Ishikawa (cell line): ENCODE measurements at regions not wholly inside any gene's neighbourhood (a gene's known extent, or its start where the extent isn't known, plus 50 kb on each side); places are given as distances from the start of the nearest gene placed in this dataset.
A peak's percentile ranks its signal among the peaks of the same experiment; 100 is the strongest.

Source experiments
- CEBPB ChIP-seq: IDR thresholded peaks from 2 replicates; pipeline ENCODE4 v1.6.1; 2012
- CREB1 ChIP-seq: IDR thresholded peaks from 2 replicates; pipeline ENCODE4 v1.6.1; 2012; ENCODE audit warnings: low read depth
- EGR1 ChIP-seq: IDR thresholded peaks from 2 replicates; pipeline ENCODE4 v1.6.1; 2012
- EP300 ChIP-seq: IDR thresholded peaks from 2 replicates; pipeline ENCODE4 v1.6.1; 2012; ENCODE audit warnings: borderline replicate concordance
- FOXM1 ChIP-seq: IDR thresholded peaks from 2 replicates; pipeline ENCODE4 v1.6.1; 2012; ENCODE audit warnings: low read depth, borderline replicate concordance
- NFIC ChIP-seq: IDR thresholded peaks from 2 replicates; pipeline ENCODE4 v1.6.1; 2012
- RAD21 ChIP-seq: IDR thresholded peaks from 2 replicates; pipeline ENCODE4 v1.6.1; 2012; ENCODE audit warnings: low read depth
- REST ChIP-seq: IDR thresholded peaks from 2 replicates; pipeline ENCODE4 v1.6.1; 2012; ENCODE audit warnings: low read depth, mild to moderate bottlenecking
- TAF1 ChIP-seq: IDR thresholded peaks from 2 replicates; pipeline ENCODE4 v1.6.1; 2012; ENCODE audit warnings: low read depth, mild to moderate bottlenecking
- TCF12 ChIP-seq: IDR thresholded peaks from 2 replicates; pipeline ENCODE4 v1.6.1; 2012; ENCODE audit warnings: low read depth
- TEAD4 ChIP-seq: IDR thresholded peaks from 2 replicates; pipeline ENCODE4 v1.6.1; 2012
- YY1 ChIP-seq: IDR thresholded peaks from 2 replicates; pipeline ENCODE4 v1.6.1; 2012; ENCODE audit warnings: low read depth
- ZBTB7A ChIP-seq: IDR thresholded peaks from 2 replicates; pipeline ENCODE4 v1.6.1; 2012; ENCODE audit warnings: low read depth
- TF ChIP-seq, protein P1 (sequence below): IDR thresholded peaks from 2 replicates; pipeline ENCODE4 v1.6.1; 2012
- TF ChIP-seq, protein P2 (sequence below): IDR thresholded peaks from 2 replicates; pipeline ENCODE4 v1.6.1; 2012

- no peak for TF ChIP-seq TEAD4
- no peak for TF ChIP-seq EP300
- TF ChIP-seq YY1 = no peak
- TF ChIP-seq RAD21 = no peak
- no peak for TF ChIP-seq TCF12
- TF ChIP-seq, protein P1, sequence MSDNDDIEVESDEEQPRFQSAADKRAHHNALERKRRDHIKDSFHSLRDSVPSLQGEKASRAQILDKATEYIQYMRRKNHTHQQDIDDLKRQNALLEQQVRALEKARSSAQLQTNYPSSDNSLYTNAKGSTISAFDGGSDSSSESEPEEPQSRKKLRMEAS = no peak
- TF ChIP-seq CEBPB = no peak
- no peak for TF ChIP-seq FOXM1
- TF ChIP-seq REST = no peak
- no peak for TF ChIP-seq CREB1
- no peak for TF ChIP-seq TAF1
- TF ChIP-seq NFIC = no peak
- TF ChIP-seq, protein P2, sequence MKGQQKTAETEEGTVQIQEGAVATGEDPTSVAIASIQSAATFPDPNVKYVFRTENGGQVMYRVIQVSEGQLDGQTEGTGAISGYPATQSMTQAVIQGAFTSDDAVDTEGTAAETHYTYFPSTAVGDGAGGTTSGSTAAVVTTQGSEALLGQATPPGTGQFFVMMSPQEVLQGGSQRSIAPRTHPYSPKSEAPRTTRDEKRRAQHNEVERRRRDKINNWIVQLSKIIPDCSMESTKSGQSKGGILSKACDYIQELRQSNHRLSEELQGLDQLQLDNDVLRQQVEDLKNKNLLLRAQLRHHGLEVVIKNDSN = no peak
- no peak for TF ChIP-seq EGR1
- no peak for TF ChIP-seq ZBTB7A
Measured at GRCh38 chr15:92719021-92719420, 63.4 kb upstream of the FAM174B start.

DNA sequence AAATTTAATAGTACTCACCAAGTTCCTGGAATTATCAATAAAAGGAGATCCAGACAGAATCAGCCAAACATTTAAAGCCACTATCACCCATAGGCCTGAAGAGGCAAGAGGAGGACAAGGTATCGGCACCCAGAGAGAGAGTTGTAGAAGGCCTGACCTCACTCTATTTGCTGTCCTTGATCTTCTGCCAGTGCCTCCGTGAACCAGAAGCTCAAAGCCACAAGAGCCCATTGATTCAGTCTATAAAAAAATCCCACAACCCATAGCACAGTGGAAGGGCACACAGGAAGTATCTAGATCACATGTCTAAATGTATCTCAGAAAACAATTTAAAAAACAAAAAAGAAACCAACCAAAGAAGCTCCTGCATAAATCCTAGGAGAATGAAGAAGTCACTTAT lies 68.6 kb upstream of the FAM174B start:
- TF ChIP-seq EGR1 = no peak
- no peak for TF ChIP-seq REST

GRCh38 chr15:92725171-92725570 lies 69.6 kb upstream of the FAM174B start:
- no peak; the same call in 1 of the 2 replicates for TF ChIP-seq YY1
- no peak for TF ChIP-seq ZBTB7A
- TF ChIP-seq, protein P2 = peak; percentile 12; the same call in 1 of the 2 replicates
- TF ChIP-seq NFIC = peak; percentile 94
- TF ChIP-seq FOXM1 = peak; percentile 98
- no peak for TF ChIP-seq RAD21
- TF ChIP-seq CREB1 = no peak
- peak; percentile 95 for TF ChIP-seq TEAD4
- no peak for TF ChIP-seq EGR1
- TF ChIP-seq REST = no peak
- peak; percentile 88 for TF ChIP-seq CEBPB
- no peak for TF ChIP-seq TAF1
- peak; percentile 99 for TF ChIP-seq EP300
- TF ChIP-seq, protein P1 = no peak; the same call in 1 of the 2 replicates
- TF ChIP-seq TCF12 = peak; percentile 98

DNA sequence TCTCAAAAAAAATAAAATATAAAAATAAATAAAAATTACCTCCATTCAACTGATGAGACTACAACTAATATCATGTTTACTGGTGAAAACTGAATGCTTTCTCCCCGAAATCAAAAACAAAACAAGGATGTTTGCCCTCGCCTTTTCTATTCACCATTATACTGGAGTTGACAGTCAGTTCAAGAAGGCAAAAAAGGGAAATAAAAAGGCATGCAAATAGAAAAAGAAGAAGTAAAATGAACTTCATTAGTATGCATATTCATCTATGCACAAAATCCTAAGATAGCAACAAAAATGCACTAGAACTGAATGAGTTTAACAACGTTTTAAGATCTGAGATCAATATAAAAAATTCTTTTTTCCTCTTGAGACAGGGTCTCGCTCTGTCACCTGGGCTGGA lies 72.7 kb upstream of the FAM174B start:
- TF ChIP-seq CEBPB (no peak), EGR1 (no peak), CREB1 (no peak), FOXM1 (no peak), TCF12 (no peak), EP300 (no peak), YY1 (no peak), RAD21 (no peak), REST (no peak), TEAD4 (no peak)
- TF ChIP-seq, protein P2 = no peak
